ENCODE measurements at regions not wholly inside any gene's neighbourhood (a gene's known extent, or its start where the extent isn't known, plus 50 kb on each side); places are given as distances from the start of the nearest gene placed in this dataset.

DNA sequence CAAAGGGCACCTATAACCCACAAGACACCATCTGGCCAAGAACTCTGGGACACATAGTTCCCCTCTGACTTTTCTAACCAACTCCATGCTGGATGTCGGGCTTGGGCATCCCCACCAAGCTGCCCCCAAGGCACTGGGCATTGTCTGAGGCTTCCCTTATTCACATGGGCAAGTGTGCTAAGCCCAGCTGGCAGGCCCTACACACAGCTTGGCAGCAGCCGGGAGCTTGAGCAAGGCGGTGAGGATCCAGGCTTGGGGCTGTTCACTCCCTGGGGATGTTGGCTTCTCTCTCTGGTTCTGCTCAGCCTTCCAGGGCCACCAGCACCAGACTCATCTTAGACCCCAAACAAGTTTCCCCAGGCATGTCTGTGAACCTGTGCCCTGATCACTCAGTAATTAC is 138.3 kb upstream of the KAZN start:
- Mint-ChIP-seq H3K27me3 (ENCODE audit: low read depth) (peaks cover 2% of the 10 kb centered on the region), H3K4me3 (ENCODE audit: unreplicated experiment) (no peak overlapping the region), H3K9me3 (ENCODE audit: low read depth) (peaks cover 4% of the 10 kb centered on the region), H3K27ac (ENCODE audit: unreplicated experiment) (no peak overlapping the region), H3K4me1 (ENCODE audit: low read depth) (no peaks in the 10 kb centered on the region), H3K36me3 (ENCODE audit: low read depth) (no peaks in the 10 kb centered on the region)
- TF ChIP-seq, protein P1, sequence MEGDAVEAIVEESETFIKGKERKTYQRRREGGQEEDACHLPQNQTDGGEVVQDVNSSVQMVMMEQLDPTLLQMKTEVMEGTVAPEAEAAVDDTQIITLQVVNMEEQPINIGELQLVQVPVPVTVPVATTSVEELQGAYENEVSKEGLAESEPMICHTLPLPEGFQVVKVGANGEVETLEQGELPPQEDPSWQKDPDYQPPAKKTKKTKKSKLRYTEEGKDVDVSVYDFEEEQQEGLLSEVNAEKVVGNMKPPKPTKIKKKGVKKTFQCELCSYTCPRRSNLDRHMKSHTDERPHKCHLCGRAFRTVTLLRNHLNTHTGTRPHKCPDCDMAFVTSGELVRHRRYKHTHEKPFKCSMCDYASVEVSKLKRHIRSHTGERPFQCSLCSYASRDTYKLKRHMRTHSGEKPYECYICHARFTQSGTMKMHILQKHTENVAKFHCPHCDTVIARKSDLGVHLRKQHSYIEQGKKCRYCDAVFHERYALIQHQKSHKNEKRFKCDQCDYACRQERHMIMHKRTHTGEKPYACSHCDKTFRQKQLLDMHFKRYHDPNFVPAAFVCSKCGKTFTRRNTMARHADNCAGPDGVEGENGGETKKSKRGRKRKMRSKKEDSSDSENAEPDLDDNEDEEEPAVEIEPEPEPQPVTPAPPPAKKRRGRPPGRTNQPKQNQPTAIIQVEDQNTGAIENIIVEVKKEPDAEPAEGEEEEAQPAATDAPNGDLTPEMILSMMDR (IDR thresholded peaks at IDR 0.05) = no peak
- DNase-seq (ENCODE audit: low spot score) = no peak

GRCh38 chr1:14462851-14463250 is 135.6 kb upstream of the KAZN start:
- Mint-ChIP-seq H3K27ac (ENCODE audit: unreplicated experiment) (no peak overlapping the region), H3K4me1 (ENCODE audit: low read depth) (no peaks in the 10 kb centered on the region), H3K4me3 (ENCODE audit: unreplicated experiment) (no peak overlapping the region), H3K9me3 (ENCODE audit: low read depth) (no peaks in the 10 kb centered on the region), H3K36me3 (ENCODE audit: low read depth) (no peaks in the 10 kb centered on the region), H3K27me3 (ENCODE audit: low read depth) (peaks cover 2% of the 10 kb centered on the region)
- TF ChIP-seq, protein P1 (IDR thresholded peaks at IDR 0.05) = no peak
- no peak for DNase-seq (ENCODE audit: low spot score)

DNA sequence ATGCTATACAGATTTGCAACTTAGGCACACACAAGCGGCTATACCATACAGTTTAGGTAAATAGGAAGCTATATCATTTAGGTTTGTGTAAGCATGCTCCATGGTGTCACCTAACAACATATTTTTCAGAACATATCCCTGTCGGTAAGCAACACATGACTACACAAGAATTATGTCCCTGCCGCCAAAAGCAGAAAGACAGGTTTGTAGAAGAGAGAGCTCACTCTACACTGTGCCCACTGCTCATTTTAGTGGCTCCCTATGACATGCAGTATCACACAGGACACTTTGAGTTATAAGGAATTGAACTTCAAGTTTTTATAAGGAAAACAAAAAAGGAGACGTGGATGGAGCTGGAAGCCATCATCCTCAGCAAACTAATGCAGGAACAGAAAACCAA is 132.5 kb upstream of the KAZN start:
- no peaks in the 10 kb centered on the region for H3K36me3 Mint-ChIP-seq (ENCODE audit: low read depth)
- no peak for DNase-seq (ENCODE audit: low spot score)
- H3K27ac Mint-ChIP-seq (ENCODE audit: unreplicated experiment) = no peak overlapping the region
- TF ChIP-seq, protein P1 (IDR thresholded peaks at IDR 0.05) = no peak
- H3K27me3 Mint-ChIP-seq (ENCODE audit: low read depth) = peaks cover 2% of the 10 kb centered on the region
- H3K4me3 Mint-ChIP-seq (ENCODE audit: unreplicated experiment) = no peak overlapping the region
- no peaks in the 10 kb centered on the region for H3K9me3 Mint-ChIP-seq (ENCODE audit: low read depth)
- no peaks in the 10 kb centered on the region for H3K4me1 Mint-ChIP-seq (ENCODE audit: low read depth)

- DNase-seq (ENCODE audit: low spot score) = no peak
- TF ChIP-seq, protein P1 (IDR thresholded peaks at IDR 0.05) = no peak
- Mint-ChIP-seq H3K4me3 (ENCODE audit: unreplicated experiment) (no peak overlapping the region), H3K9me3 (ENCODE audit: low read depth) (no peaks in the 10 kb centered on the region), H3K4me1 (ENCODE audit: low read depth) (no peaks in the 10 kb centered on the region), H3K27me3 (ENCODE audit: low read depth) (peaks cover 2% of the 10 kb centered on the region), H3K27ac (ENCODE audit: unreplicated experiment) (no peak overlapping the region), H3K36me3 (ENCODE audit: low read depth) (no peaks in the 10 kb centered on the region)
Measured at GRCh38 chr1:14467112-14467511, 131.4 kb upstream of the KAZN start.

- no peaks in the 10 kb centered on the region for H3K36me3 Mint-ChIP-seq (ENCODE audit: low read depth)
- no peaks in the 10 kb centered on the region for H3K4me1 Mint-ChIP-seq (ENCODE audit: low read depth)
- no peak overlapping the region for H3K27ac Mint-ChIP-seq (ENCODE audit: unreplicated experiment)
- peaks cover 2% of the 10 kb centered on the region for H3K9me3 Mint-ChIP-seq (ENCODE audit: low read depth)
- DNase-seq (ENCODE audit: low spot score) = no peak
- H3K4me3 Mint-ChIP-seq (ENCODE audit: unreplicated experiment) = no peak overlapping the region
- no peaks in the 10 kb centered on the region for H3K27me3 Mint-ChIP-seq (ENCODE audit: low read depth)
- TF ChIP-seq, protein P1 (IDR thresholded peaks at IDR 0.05) = no peak
Measured at GRCh38 chr1:14468751-14469150, 129.7 kb upstream of the KAZN start.

Measured in chondrocyte (in vitro differentiated cells).